HL-60 (cell line): ENCODE measurements at regions not wholly inside any gene's neighbourhood (a gene's known extent, or its start where the extent isn't known, plus 50 kb on each side); places are given as distances from the start of the nearest gene placed in this dataset.
"Not testable (repeated sequence)": the region's sequence is repeated elsewhere in the genome, so short reads cannot be mapped to it uniquely, and the experiment has no call there.

ENCODE experiments used
- CTCF ChIP-seq: IDR thresholded peaks from one replicate; pipeline ENCODE4 v1.5.1; 2011; ENCODE audit warnings: low read length, control low read depth, inconsistent platforms; ENCODE audit not compliant: insufficient read depth
- GABPA ChIP-seq: IDR thresholded peaks from 2 replicates; pipeline ENCODE4 v1.6.1; 2012; ENCODE audit warnings: low read depth
- POLR2AphosphoS5 ChIP-seq: IDR thresholded peaks from 2 replicates; pipeline ENCODE4 v1.6.1; 2012; ENCODE audit warnings: low read depth
- SPI1 ChIP-seq: IDR thresholded peaks from 2 replicates; pipeline ENCODE4 v1.6.1; 2012; ENCODE audit warnings: low read depth, mild to moderate bottlenecking, borderline replicate concordance
- TF ChIP-seq, protein P1 (sequence below): IDR thresholded peaks from 2 replicates; pipeline ENCODE4 v1.6.1; 2012; ENCODE audit warnings: low read depth; ENCODE audit not compliant: insufficient replicate concordance

DNA sequence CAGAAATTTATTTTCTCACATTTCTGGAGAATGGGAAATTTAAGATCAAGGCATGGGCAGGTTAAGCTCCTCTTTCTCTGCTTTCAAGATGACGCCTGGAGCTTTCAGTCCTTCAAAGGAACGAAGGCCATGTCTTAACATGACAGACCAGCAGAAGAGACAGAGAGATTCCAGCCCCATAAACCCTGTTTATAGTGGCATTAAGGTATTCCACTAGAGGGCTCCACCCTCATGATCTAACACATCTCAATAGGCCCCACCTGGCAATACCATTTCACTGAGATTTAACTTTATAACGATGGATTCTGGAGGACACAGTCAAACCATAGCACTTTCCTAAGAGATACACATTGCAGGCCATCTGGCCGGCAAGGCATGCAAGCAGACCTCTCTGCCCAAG is 1406.1 kb downstream of the RPIA start:
- not testable (repeated sequence) for TF ChIP-seq CTCF, POLR2AphosphoS5, GABPA, SPI1
- TF ChIP-seq, protein P1, sequence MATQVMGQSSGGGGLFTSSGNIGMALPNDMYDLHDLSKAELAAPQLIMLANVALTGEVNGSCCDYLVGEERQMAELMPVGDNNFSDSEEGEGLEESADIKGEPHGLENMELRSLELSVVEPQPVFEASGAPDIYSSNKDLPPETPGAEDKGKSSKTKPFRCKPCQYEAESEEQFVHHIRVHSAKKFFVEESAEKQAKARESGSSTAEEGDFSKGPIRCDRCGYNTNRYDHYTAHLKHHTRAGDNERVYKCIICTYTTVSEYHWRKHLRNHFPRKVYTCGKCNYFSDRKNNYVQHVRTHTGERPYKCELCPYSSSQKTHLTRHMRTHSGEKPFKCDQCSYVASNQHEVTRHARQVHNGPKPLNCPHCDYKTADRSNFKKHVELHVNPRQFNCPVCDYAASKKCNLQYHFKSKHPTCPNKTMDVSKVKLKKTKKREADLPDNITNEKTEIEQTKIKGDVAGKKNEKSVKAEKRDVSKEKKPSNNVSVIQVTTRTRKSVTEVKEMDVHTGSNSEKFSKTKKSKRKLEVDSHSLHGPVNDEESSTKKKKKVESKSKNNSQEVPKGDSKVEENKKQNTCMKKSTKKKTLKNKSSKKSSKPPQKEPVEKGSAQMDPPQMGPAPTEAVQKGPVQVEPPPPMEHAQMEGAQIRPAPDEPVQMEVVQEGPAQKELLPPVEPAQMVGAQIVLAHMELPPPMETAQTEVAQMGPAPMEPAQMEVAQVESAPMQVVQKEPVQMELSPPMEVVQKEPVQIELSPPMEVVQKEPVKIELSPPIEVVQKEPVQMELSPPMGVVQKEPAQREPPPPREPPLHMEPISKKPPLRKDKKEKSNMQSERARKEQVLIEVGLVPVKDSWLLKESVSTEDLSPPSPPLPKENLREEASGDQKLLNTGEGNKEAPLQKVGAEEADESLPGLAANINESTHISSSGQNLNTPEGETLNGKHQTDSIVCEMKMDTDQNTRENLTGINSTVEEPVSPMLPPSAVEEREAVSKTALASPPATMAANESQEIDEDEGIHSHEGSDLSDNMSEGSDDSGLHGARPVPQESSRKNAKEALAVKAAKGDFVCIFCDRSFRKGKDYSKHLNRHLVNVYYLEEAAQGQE, result not testable (repeated sequence)
